NCI-H128 (cell line): ENCODE measurements at regions not wholly inside any gene's neighbourhood (a gene's known extent, or its start where the extent isn't known, plus 50 kb on each side); places are given as distances from the start of the nearest gene placed in this dataset.

Source experiments
- DNase-seq: peaks from one replicate; lab custom pipeline; 2025; ENCODE audit not compliant: unreplicated experiment; lab: John Stamatoyannopoulos, UW

- DNase-seq: no peak
Observed at GRCh38 chr4:129532573-129532972, 436.6 kb downstream of the C4orf33 start.

- no peak for DNase-seq
Observed at GRCh38 chr4:129543299-129543698, 447.3 kb downstream of the C4orf33 start.

DNA sequence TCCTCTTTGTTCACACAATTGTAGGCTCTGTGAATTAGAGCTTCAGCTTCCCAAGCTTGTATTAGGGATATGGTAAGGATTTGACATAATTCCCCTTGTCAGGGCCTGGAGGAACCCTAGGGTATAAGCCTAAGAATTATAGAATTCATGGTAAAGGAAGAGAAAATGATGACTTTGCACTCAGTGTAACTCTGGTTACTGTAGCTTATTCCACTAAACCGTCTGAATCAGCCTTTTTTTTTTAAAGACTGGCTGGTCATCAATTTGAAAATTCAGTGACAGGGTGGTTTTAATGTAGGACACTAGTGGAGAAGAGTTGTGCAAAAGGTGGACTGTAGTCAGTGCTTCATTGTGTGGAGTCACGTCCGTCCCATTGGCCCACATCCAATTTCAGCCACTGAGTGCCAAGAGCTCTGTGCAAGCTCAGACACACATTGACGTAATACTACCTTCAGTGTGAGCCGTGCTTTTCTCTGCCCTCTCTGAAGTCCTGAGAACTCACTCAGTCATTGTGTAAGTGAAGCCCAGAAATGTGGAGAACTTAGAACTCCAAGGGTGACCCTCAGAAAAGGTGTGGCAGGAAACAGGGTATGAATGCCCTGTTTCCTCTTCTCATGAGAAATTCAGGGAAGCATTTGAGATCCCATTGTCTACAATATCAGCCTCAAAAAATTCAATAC lies 449.8 kb downstream of the C4orf33 start:
- DNase-seq: no peak

DNA sequence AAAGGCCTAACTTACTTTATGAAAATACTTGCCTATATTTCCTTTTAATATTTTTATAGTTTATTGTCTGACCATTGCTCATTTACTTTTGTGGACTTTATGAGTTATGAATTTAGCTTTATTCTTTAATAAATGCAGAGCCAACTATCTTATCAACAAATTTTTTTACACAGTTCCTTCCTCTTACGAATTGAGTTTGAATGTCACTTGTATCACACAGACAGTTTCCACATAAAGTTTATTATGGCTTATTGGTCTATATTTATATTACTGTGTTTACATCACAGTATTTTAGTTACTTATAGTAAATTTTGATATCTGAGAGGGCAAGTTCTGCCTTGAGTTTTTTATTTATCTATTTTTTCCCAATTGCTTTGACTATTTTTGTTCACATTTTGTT lies 450.6 kb downstream of the C4orf33 start:
- DNase-seq: no peak

DNA sequence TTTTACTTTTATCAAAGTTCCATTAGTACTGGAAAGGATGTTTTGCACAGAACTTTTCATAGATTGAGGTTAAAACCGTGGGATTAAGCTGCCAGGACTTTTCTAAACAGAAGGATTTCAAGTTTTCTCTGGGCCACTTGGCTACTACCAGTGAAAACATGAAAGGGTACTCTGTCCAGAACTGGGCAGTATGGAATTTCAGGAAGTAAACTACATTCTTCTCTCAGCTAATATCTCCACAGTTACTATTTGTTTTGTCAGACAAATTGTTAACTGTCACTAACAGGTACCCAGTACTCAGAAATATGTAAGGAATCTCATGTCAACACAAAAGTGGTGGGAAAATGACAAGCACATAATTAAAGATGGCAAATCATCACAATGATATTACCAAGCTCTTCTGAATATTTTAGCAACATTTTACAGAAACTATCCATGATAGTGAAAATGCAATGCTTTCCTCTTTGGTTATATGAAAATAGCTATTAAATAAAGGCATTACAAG lies 454.4 kb downstream of the C4orf33 start:
- no peak for DNase-seq

GRCh38 chr4:129561280-129561679 lies 465.3 kb downstream of the C4orf33 start:
- no peak for DNase-seq

- no peak for DNase-seq
Observed at GRCh38 chr4:129561886-129562671, 466.1 kb downstream of the C4orf33 start.

GRCh38 chr4:129565214-129565613 lies 469.3 kb downstream of the C4orf33 start:
- no peak for DNase-seq

- no peak for DNase-seq
Observed at GRCh38 chr4:129570326-129570725, 474.4 kb downstream of the C4orf33 start.

- DNase-seq: no peak
Observed at GRCh38 chr4:129578336-129578735, 482.4 kb downstream of the C4orf33 start.

DNA sequence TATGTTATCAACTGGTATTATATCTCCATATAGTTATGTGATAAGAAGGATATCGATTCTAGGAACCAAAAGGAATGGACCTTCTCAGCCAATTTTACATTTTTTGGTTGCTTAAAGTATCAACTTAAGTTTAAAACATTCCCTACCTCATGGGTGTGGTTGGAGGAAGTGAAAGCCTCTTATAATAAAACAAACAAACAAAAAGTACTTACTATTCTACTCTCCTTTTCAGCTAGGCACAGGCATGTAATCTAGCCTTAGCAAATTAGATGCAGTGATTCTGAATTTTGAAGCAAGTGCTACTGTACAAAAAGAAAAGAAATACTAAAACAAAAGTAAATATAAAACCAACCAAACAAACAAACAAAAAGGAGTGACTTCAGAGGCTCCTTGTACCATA lies 485.4 kb downstream of the C4orf33 start:
- DNase-seq: no peak

- DNase-seq: no peak
Observed at GRCh38 chr4:129583868-129584267, 487.9 kb downstream of the C4orf33 start.

DNA sequence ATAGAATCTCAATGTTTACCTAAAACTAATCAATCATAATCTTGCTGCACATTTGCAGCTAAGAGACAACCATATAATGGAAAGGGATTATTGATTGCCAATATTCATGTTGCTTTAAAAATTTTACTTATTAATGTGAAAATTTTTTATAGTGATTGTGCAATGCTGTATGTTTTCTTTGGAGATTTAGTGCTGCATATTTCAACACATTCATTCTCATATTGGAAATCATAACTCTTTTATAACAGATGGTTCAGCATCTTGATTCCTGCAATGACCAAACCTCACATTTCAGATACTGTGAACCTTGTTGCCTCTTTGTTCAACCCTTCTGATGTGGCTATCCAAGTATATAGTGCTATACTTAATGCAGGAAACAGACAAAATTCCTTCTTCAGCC lies 502.6 kb downstream of the C4orf33 start:
- no peak for DNase-seq

DNA sequence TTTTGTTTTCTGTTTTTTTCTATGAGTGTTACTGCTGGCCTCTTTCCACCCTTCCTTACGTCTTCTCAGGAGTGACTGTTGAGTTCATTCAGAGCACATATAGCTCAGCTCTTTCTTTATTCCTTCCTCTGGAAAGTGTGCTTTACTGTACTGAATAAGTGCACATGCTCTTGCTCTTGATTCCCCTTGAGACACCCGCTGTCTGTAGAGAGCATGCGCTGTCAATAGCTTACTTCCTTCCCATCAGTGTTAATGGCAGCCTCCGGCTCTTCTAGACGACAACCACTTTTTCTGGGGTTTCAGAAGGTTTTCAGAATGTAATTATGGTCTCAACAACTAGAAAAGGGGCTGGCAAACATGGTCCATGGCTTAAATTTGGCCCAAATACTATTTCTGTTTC lies 504.9 kb downstream of the C4orf33 start:
- DNase-seq: no peak

DNA sequence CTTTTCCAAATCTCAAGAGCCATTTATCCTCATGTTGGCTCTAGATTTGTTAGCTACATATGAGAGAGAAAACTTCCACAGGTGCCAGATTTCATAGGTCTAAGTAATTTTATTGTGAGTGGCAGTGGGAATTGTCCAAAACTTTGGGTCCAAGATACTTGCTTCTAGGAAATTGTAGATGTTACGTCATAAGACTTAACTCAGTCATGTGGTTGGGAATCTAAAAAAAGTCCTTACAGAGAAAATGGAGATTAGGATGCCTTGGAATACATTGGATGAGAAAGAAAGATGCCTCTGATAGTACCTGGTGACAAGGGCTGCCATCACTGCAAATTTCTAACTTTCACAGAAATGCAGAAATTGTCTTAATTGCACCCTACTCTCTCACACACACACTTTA lies 506.5 kb downstream of the C4orf33 start:
- DNase-seq: no peak

GRCh38 chr4:129603241-129603931 lies 507.4 kb downstream of the C4orf33 start:
- no peak for DNase-seq

GRCh38 chr4:129604632-129605255 lies 508.8 kb downstream of the C4orf33 start:
- DNase-seq: no peak

- no peak for DNase-seq
Observed at GRCh38 chr4:129614611-129615010, 518.7 kb downstream of the C4orf33 start.

GRCh38 chr4:129622566-129622965 lies 526.6 kb downstream of the C4orf33 start:
- no peak for DNase-seq

DNA sequence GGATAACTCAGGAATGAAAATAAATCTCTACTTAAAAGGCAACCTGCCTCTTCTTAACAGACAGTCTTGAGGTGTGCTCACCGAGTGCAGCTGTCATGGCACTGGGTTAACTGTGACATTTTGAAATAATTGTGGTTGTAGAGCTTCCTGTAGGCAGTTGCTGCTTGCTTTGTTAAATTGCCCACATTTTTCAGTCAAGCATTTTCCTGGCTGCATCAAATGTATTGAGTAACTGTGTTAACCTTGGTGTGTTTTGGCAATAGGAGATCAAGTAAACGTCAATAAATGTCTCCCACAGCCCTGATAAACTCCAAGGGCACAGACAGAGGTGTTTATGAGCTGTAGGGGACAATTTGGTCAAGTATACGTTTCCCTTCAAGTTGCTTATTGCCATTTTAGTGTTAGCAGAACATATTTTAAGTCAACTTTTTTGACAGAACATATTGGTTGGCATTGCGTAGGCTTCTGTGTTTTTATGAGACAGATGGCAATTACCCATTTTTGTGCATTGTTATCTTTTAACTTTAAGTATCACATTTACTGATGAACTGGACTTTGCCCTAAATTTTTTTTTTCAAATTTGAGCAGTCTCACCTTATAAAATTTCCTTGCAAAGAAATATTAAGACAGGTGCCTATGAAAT lies 527.4 kb downstream of the C4orf33 start:
- no peak for DNase-seq

DNA sequence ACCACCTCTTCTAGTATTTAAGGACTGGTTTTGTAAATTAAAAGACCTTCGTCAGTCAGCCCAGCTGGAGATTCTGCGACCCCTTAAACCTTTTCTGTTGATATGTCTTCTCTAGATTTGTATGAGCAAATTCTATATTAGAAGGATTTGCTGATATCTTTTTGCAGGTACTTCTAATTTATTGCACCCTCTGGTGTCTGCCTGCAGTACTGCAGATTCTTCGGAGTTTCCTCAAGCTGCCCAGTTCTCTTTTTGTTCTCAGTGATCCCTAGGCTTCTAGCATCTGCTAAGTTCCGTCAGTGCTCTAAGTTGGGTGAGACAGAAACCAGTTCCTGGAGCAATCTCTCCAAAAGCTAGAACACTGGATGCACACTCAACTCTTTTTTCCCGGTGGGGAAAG lies 545.2 kb downstream of the C4orf33 start:
- no peak for DNase-seq
